ENCODE measurements at regions not wholly inside any gene's neighbourhood (a gene's known extent, or its start where the extent isn't known, plus 50 kb on each side); places are given as distances from the start of the nearest gene placed in this dataset.

DNA sequence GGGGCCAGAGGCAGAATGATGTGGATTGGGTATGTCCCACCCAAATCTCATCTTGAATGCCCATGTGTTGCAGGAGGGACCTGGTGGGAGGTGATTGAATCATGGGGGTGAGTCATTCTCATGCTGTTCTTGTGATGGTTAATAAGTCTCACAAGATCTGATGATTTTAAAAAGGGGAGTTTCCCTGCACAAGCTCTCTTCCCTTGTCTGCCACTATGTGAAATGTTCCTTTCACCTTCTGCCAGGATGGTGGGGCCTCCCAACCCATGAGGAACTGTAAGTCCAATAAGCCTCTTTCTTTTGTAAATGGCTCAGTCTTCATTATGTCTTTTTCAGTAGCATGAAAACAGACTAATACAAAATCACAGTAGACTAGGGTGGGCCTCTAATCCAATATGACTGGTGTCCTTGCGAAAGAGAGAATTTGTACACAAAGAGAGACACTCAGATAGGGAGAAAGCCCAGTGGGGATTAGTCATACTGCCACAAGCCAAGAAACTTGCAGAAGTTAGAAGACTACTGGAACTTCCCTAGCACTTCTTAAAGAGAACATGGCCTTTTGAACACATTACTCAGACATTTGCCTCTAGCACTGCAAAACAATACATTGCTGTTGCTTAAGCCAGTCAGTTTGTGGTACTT lies 68.4 kb downstream of the ANXA1 start:
- TF ChIP-seq, protein P1, sequence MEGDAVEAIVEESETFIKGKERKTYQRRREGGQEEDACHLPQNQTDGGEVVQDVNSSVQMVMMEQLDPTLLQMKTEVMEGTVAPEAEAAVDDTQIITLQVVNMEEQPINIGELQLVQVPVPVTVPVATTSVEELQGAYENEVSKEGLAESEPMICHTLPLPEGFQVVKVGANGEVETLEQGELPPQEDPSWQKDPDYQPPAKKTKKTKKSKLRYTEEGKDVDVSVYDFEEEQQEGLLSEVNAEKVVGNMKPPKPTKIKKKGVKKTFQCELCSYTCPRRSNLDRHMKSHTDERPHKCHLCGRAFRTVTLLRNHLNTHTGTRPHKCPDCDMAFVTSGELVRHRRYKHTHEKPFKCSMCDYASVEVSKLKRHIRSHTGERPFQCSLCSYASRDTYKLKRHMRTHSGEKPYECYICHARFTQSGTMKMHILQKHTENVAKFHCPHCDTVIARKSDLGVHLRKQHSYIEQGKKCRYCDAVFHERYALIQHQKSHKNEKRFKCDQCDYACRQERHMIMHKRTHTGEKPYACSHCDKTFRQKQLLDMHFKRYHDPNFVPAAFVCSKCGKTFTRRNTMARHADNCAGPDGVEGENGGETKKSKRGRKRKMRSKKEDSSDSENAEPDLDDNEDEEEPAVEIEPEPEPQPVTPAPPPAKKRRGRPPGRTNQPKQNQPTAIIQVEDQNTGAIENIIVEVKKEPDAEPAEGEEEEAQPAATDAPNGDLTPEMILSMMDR (IDR thresholded peaks at IDR 0.05; ENCODE audit: borderline replicate concordance, insufficient read depth, low read depth, low read length): no peak
- H3K4me3 ChIP-seq (ENCODE audit: low read depth, low read length): no peak overlapping the region

DNA sequence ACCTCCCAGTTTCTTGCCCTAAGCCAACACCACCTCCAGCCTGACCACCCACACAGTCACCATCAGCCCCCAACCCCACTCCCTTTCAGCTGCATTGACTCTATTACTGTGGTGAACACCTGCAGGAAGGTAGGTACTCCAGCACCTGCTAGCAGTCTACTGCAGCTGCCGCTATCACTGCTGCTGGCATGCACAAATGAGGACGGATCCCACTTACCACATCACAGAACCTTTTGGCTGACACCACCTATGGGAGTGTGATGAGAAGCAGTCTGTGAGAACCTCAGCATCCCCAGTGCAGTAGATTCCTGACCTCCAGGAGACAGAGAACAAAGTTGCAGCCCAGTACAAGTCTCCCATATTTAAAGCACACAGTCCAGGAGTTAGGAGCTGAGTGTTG lies 71.9 kb downstream of the ANXA1 start:
- TF ChIP-seq, protein P1 (IDR thresholded peaks at IDR 0.05; ENCODE audit: borderline replicate concordance, insufficient read depth, low read depth, low read length): no peak
- H3K4me3 ChIP-seq (ENCODE audit: low read depth, low read length): no peak overlapping the region

DNA sequence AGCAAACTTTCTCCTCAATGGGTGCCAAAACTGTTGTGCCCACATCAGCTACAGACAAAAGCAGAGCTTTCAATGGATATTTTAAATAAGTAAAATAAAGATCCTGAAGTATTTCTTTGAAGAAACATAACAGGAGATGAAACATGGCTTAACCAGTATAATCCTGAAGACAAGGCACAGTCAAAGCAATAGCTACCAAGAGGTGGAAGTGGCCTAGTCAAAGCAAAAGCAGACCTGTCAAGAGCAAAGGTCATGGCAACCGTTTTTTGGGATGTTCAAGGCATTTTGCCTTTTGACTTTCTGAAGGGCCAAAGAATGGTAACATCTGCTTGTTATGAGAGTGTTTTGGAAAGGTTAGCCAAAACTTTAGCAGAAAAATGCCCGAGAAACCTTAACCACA lies 77.9 kb downstream of the ANXA1 start:
- TF ChIP-seq, protein P1 (IDR thresholded peaks at IDR 0.05; ENCODE audit: borderline replicate concordance, insufficient read depth, low read depth, low read length): no peak
- no peak overlapping the region for H3K4me3 ChIP-seq (ENCODE audit: low read depth, low read length)

DNA sequence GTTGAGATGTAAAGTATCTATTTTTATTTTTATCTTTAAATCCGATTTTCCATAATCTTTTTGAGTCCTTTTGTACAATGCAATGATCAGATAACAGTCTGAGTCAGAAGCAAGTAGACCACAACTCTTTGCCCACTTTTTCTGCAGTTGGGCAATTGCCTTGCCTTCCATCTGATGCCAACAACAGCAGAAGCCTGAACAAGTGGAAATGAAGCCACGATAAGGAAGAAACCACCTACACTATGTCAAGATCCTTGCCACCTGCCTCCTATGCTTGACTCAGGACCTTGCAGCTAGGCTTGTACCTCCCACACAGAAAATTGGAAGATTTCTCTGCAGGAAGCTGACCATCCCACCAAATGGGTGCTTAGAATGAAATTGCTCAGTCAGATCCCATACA lies 78.6 kb downstream of the ANXA1 start:
- TF ChIP-seq, protein P1 (IDR thresholded peaks at IDR 0.05; ENCODE audit: borderline replicate concordance, insufficient read depth, low read depth, low read length): no peak

DNA sequence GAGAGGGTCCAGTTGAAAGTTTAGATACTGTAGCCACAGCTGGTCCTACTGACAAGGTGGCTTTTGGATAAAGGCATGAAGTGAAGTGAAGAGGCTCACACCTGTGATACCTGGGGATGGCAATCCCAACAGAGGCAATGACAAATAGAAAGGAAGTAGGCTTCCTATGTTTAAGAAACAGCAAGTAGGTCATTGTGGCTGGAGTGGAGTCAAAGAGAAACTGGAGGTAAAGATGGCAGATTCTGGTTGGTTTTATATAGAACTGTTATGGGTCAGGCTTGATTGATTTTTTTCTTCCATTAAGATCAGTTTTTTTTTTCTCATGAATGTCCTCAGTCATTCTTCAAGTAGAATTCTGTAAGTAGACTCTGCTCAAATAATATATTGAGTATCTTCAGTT lies 79.5 kb downstream of the ANXA1 start:
- TF ChIP-seq, protein P1 (IDR thresholded peaks at IDR 0.05; ENCODE audit: borderline replicate concordance, insufficient read depth, low read depth, low read length): no peak
- no peak overlapping the region for H3K4me3 ChIP-seq (ENCODE audit: low read depth, low read length)

More for the DNA sequence above, 78.6 kb downstream of the ANXA1 start:
- no peak overlapping the region for H3K4me3 ChIP-seq (ENCODE audit: low read depth, low read length)

DNA sequence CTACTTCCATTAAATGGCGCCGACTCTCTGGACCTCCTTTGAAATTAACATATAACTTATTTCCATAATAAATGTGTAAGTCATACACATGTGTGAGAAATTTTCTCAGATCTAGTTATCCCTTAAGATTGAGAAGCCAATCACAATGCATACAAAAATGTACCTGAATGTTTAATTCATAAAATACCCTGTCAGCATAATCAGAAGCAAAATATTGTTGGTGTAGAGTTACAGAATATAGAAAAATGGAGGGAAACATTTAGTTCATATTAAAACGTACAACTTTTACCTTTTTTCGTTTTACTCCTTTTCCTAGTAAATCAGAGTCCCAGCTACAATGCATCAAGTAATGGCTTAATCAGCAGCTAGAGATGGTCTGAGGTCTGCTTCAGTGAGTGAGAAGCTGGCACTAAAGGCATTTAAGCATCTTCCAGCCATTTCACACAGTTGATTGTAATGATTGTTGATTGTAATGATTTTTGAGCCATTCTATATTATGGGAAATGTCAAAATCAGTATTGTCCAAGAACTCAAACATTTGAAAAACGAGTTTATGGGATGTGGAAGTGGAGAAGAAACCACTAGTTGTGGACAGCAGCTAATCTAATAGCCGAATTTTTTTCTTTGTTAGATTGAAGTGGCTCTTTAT lies 81.8 kb downstream of the ANXA1 start:
- TF ChIP-seq, protein P1 (IDR thresholded peaks at IDR 0.05; ENCODE audit: borderline replicate concordance, insufficient read depth, low read depth, low read length): no peak
- no peak overlapping the region for H3K4me3 ChIP-seq (ENCODE audit: low read depth, low read length)

DNA sequence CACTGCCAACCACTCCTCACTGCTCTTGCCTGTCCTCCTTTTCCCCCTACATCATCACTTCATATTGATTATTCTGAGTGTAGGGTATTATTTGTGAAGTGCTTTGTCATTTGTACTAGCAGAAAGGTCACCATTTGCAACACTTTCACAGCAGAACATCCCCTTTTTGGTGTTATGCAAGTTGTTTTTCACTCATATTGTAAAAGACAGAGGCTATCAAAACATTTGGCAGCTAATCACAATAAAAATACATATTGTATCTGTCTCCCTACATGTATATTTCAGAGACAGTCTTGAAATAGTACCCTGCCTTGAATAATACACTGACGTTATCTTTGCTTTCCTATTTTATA lies 82.3 kb downstream of the ANXA1 start:
- H3K4me3 ChIP-seq (ENCODE audit: low read depth, low read length): no peak overlapping the region
- TF ChIP-seq, protein P1 (IDR thresholded peaks at IDR 0.05; ENCODE audit: borderline replicate concordance, insufficient read depth, low read depth, low read length): no peak

All from GM12875 (cell line).